HUDEP-2 (cell line): ENCODE measurements at regions not wholly inside any gene's neighbourhood (a gene's known extent, or its start where the extent isn't known, plus 50 kb on each side); places are given as distances from the start of the nearest gene placed in this dataset.

Experiments
- DNase-seq, 76 experiments: peaks; one replicate each; lab custom pipeline; 2025; ENCODE audit not compliant: unreplicated experiment in 76 of 76; lab: John Stamatoyannopoulos, UW

- no peak for DNase-seq
These were observed 217.5 kb downstream of the SOX9 start for GRCh38 chr17:72338304-72338703.

GRCh38 chr17:72338847-72339790 is 218.3 kb downstream of the SOX9 start:
- no peak for DNase-seq

GRCh38 chr17:72340836-72341235 is 220.0 kb downstream of the SOX9 start:
- DNase-seq = no peak

- no peak for DNase-seq
These were observed 221.2 kb downstream of the SOX9 start for GRCh38 chr17:72342061-72342460.

- no peak for DNase-seq
These were observed 222.1 kb downstream of the SOX9 start for GRCh38 chr17:72342627-72343527.

- DNase-seq = no peak
These were observed 223.1 kb downstream of the SOX9 start for GRCh38 chr17:72343911-72344310.

GRCh38 chr17:72344613-72345012 is 223.8 kb downstream of the SOX9 start:
- DNase-seq = no peak

- no peak for DNase-seq
These were observed 224.3 kb downstream of the SOX9 start for GRCh38 chr17:72345088-72345487.

GRCh38 chr17:72345536-72345935 is 224.7 kb downstream of the SOX9 start:
- no peak for DNase-seq

GRCh38 chr17:72346306-72346705 is 225.5 kb downstream of the SOX9 start:
- no peak for DNase-seq

GRCh38 chr17:72349011-72349410 is 228.2 kb downstream of the SOX9 start:
- no peak for DNase-seq

GRCh38 chr17:72349491-72349995 is 228.7 kb downstream of the SOX9 start:
- DNase-seq = no peak

- DNase-seq = no peak
These were observed 229.3 kb downstream of the SOX9 start for GRCh38 chr17:72350073-72350472.

- no peak for DNase-seq
These were observed 230.5 kb downstream of the SOX9 start for GRCh38 chr17:72351365-72351764.

GRCh38 chr17:72351884-72352346 is 231.1 kb downstream of the SOX9 start:
- no peak for DNase-seq

GRCh38 chr17:72353502-72353901 is 232.7 kb downstream of the SOX9 start:
- DNase-seq = no peak

GRCh38 chr17:72354071-72354470 is 233.3 kb downstream of the SOX9 start:
- no peak for DNase-seq

GRCh38 chr17:72357764-72358365 is 237.0 kb downstream of the SOX9 start:
- DNase-seq = no peak

- no peak for DNase-seq
These were observed 237.6 kb downstream of the SOX9 start for GRCh38 chr17:72358465-72358864.

GRCh38 chr17:72359274-72359673 is 238.5 kb downstream of the SOX9 start:
- DNase-seq = no peak

GRCh38 chr17:72359811-72360210 is 239.0 kb downstream of the SOX9 start:
- DNase-seq = no peak
